ENCODE measurements at regions not wholly inside any gene's neighbourhood (a gene's known extent, or its start where the extent isn't known, plus 50 kb on each side); places are given as distances from the start of the nearest gene placed in this dataset.

DNA sequence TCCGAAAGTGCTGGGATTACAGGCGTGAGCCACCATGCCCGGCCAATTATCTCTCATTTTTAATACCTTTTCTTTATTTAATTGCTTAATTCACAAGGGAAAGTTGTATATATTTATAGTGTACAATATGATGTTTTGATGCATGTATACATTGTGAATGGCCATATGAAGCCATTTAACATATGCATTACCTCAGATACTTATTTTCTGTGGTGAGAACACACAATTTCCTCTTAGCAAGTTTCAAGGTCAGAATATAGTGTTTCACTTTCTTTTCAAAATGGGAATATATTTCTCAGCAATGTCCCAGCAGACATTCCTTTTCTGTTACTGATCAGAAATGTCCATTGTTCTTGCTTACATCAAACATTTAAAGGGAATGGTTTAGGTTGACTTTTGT, 1596.3 kb downstream of the MAT2B start:
- TF ChIP-seq POLR2A (IDR thresholded peaks at IDR 0.05), result no peak
- no peak for TF ChIP-seq CTCF (IDR thresholded peaks at IDR 0.05 in 8 of 11, conservative IDR thresholded peaks at IDR 0.05 in 3 of 11)
- no peak for TF ChIP-seq POLR2AphosphoS5 (IDR thresholded peaks at IDR 0.05)
